ENCODE measurements at regions not wholly inside any gene's neighbourhood (a gene's known extent, or its start where the extent isn't known, plus 50 kb on each side); places are given as distances from the start of the nearest gene placed in this dataset.

DNA sequence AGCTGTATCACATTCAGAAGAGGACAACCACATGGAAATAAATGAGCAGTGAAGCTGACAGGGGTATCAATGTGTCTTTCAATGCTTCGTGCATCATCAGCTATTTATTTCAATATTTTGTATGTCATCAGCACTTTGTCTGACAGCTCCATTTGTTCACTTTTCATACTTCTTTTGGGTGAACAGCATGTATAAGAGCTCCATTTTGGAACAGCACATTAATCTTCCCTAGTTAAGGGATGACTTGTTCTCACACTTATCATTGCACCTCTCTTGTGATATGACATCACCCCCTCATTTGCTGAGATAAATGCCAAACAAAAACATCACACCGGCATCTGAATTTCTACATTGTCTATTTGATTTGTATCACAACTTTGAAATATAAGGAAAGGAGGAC lies 190.6 kb upstream of the SAMSN1 start:
- H3K4me1 ChIP-seq (ENCODE audit: control insufficient read depth in 3 of 3, insufficient read depth in 3 of 3, low read length in 3 of 3) = no peaks in the 10 kb centered on the region
- H3K4me3 ChIP-seq (ENCODE audit: low read length in 3 of 3) = no peak overlapping the region
- no peak overlapping the region for H3K9ac ChIP-seq (ENCODE audit: low read depth in 1 of 3, low read length in 3 of 3)
- no peak overlapping the region for H3K27ac ChIP-seq (ENCODE audit: low read depth, low read length)
- H3K36me3 ChIP-seq (ENCODE audit: control insufficient read depth in 3 of 3, insufficient read depth in 3 of 3, low read length in 3 of 3) = no peaks in the 10 kb centered on the region
- H3K9me3 ChIP-seq (ENCODE audit: control insufficient read depth in 3 of 3, low read length in 3 of 3) = no peaks in the 10 kb centered on the region
- H3K27me3 ChIP-seq (ENCODE audit: control insufficient read depth in 3 of 3, insufficient read depth in 3 of 3, low read length in 3 of 3) = no peaks in the 10 kb centered on the region

DNA sequence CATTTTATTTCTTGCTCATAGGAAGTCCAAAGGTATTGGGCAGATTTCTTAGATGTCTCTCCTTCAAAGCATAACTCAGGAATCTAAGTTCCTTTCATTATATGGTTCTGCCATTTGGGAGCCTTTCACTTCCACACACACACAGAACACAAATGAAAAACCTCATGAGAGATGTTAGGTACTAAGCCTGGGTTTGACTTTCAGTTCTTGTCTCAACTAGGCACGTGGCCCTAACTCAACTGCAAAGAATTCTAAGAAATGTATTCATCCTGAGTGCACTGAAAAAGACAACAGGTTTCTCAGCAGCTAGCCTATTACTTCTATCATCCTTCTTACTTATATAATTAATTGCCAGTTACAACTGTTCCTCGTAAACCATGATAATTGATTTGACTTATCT lies 190.0 kb upstream of the SAMSN1 start:
- H3K27ac ChIP-seq (ENCODE audit: low read depth, low read length) = no peak overlapping the region
- no peaks in the 10 kb centered on the region for H3K36me3 ChIP-seq (ENCODE audit: control insufficient read depth in 3 of 3, insufficient read depth in 3 of 3, low read length in 3 of 3)
- no peaks in the 10 kb centered on the region for H3K27me3 ChIP-seq (ENCODE audit: control insufficient read depth in 3 of 3, insufficient read depth in 3 of 3, low read length in 3 of 3)
- no peaks in the 10 kb centered on the region for H3K4me1 ChIP-seq (ENCODE audit: control insufficient read depth in 3 of 3, insufficient read depth in 3 of 3, low read length in 3 of 3)
- H3K9me3 ChIP-seq (ENCODE audit: control insufficient read depth in 3 of 3, low read length in 3 of 3) = no peaks in the 10 kb centered on the region
- no peak overlapping the region for H3K4me3 ChIP-seq (ENCODE audit: low read length in 3 of 3)
- no peak overlapping the region for H3K9ac ChIP-seq (ENCODE audit: low read depth in 1 of 3, low read length in 3 of 3)

DNA sequence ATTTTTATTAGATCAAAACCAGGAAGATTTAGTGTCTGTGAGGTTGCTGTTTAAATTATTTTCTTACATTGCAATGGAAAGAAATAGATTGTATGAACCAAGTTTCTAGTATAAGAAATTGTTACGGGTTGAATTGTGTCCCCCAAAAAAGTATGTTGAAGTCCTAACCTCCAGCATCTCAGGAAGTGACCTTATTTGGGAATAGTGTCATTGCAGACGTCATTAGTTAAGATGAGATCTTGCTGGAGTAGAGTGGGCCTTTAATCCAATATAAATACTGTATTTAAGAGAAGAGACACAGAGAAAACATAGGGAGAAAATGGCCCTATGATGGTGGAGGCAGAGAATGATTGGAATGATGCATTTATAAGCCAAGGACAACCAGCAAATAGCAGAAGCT lies 188.7 kb upstream of the SAMSN1 start:
- no peaks in the 10 kb centered on the region for H3K4me1 ChIP-seq (ENCODE audit: control insufficient read depth in 3 of 3, insufficient read depth in 3 of 3, low read length in 3 of 3)

DNA sequence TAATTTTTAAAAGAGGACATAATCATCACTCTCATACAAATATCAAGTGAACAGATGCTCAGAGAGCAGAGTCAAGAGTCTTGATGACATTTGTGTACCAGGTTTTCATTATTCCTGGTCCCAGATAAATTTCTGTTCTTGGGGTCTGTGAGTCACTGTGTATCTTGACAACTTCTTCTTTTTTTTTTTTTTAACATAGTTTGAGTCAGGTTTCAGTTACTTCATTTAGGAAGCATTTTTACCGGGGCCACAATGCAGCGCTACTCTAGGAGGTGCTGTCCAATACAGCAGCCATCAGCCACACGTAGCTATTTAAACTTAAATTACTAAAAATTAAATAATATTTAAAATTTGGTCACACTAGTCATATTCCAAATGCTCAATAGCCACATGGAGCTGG lies 188.1 kb upstream of the SAMSN1 start:
- H3K36me3 ChIP-seq (ENCODE audit: control insufficient read depth in 3 of 3, insufficient read depth in 3 of 3, low read length in 3 of 3) = no peaks in the 10 kb centered on the region
- H3K9me3 ChIP-seq (ENCODE audit: control insufficient read depth in 3 of 3, low read length in 3 of 3) = no peaks in the 10 kb centered on the region
- no peak overlapping the region for H3K4me3 ChIP-seq (ENCODE audit: low read length in 3 of 3)
- no peak overlapping the region for H3K27ac ChIP-seq (ENCODE audit: low read depth, low read length)
- no peaks in the 10 kb centered on the region for H3K4me1 ChIP-seq (ENCODE audit: control insufficient read depth in 3 of 3, insufficient read depth in 3 of 3, low read length in 3 of 3)
- H3K9ac ChIP-seq (ENCODE audit: low read depth in 1 of 3, low read length in 3 of 3) = no peak overlapping the region
- H3K27me3 ChIP-seq (ENCODE audit: control insufficient read depth in 3 of 3, insufficient read depth in 3 of 3, low read length in 3 of 3) = no peaks in the 10 kb centered on the region

More for the DNA sequence above, 188.7 kb upstream of the SAMSN1 start:
- no peaks in the 10 kb centered on the region for H3K9me3 ChIP-seq (ENCODE audit: control insufficient read depth in 3 of 3, low read length in 3 of 3)
- H3K4me3 ChIP-seq (ENCODE audit: low read length in 3 of 3) = no peak overlapping the region
- no peaks in the 10 kb centered on the region for H3K36me3 ChIP-seq (ENCODE audit: control insufficient read depth in 3 of 3, insufficient read depth in 3 of 3, low read length in 3 of 3)
- no peak overlapping the region for H3K27ac ChIP-seq (ENCODE audit: low read depth, low read length)
- no peak overlapping the region for H3K9ac ChIP-seq (ENCODE audit: low read depth in 1 of 3, low read length in 3 of 3)
- H3K27me3 ChIP-seq (ENCODE audit: control insufficient read depth in 3 of 3, insufficient read depth in 3 of 3, low read length in 3 of 3) = no peaks in the 10 kb centered on the region

DNA sequence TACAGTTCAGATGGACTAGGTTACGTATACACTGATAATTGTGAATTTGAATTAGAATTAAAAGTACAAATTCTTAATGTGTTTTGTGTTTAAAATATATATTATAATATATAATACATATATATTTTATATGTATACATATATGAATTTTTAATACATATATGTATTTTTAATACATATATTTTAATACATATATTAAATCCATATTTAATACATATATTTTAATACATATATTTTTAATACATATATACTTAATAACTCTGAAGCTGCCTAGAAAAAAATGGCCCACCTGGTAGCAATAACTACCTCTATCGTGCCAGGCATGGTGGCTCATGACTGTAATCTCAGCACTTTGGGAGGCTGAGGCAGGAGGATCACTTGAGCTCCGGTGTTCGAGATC lies 179.1 kb upstream of the SAMSN1 start:
- H3K36me3 ChIP-seq (ENCODE audit: control insufficient read depth in 3 of 3, insufficient read depth in 3 of 3, low read length in 3 of 3) = no peaks in the 10 kb centered on the region
- H3K4me1 ChIP-seq (ENCODE audit: control insufficient read depth in 3 of 3, insufficient read depth in 3 of 3, low read length in 3 of 3) = no peaks in the 10 kb centered on the region
- no peaks in the 10 kb centered on the region for H3K27me3 ChIP-seq (ENCODE audit: control insufficient read depth in 3 of 3, insufficient read depth in 3 of 3, low read length in 3 of 3)
- no peak overlapping the region for H3K27ac ChIP-seq (ENCODE audit: low read depth, low read length)
- no peak overlapping the region for H3K4me3 ChIP-seq (ENCODE audit: low read length in 3 of 3)
- no peaks in the 10 kb centered on the region for H3K9me3 ChIP-seq (ENCODE audit: control insufficient read depth in 3 of 3, low read length in 3 of 3)
- H3K9ac ChIP-seq (ENCODE audit: low read depth in 1 of 3, low read length in 3 of 3) = no peak overlapping the region

DNA sequence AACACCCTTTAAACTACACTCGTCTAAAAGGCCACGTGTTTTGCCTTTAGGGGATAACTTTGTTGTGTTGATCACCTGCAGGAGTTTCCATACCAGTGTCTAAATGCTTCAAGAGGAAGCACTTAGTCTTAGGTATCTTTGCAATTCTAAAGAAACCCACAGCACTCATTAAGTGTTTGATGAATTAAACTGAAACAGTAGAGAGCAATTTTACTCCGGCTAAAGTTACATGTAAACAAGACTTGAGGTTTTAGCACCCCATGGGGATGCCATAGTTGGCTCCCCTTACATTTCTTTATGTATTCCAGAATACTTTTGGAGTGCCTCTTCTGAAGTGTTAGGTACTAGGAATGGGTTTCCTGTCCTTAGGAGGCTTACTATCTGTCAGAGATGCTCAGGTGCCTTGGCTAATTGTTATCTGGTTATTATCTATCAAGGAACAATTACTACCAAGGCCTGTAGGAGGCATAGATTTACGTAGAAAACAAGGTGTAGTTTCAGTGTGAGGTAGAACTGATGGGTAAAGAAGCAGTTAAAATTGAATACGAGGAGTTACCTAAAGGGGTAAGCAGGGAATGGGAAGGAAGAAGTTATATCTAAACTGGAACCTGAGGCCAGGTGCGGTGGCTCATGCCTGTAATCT lies 176.8 kb upstream of the SAMSN1 start:
- Histone ChIP-seq H3K4me1 (ENCODE audit: control insufficient read depth in 3 of 3, insufficient read depth in 3 of 3, low read length in 3 of 3) (no peaks in the 10 kb centered on the region), H3K27ac (ENCODE audit: low read depth, low read length) (no peak overlapping the region), H3K36me3 (ENCODE audit: control insufficient read depth in 3 of 3, insufficient read depth in 3 of 3, low read length in 3 of 3) (no peaks in the 10 kb centered on the region), H3K9ac (ENCODE audit: low read depth in 1 of 3, low read length in 3 of 3) (no peak overlapping the region), H3K27me3 (ENCODE audit: control insufficient read depth in 3 of 3, insufficient read depth in 3 of 3, low read length in 3 of 3) (no peaks in the 10 kb centered on the region), H3K4me3 (ENCODE audit: low read length in 3 of 3) (no peak overlapping the region), H3K9me3 (ENCODE audit: control insufficient read depth in 3 of 3, low read length in 3 of 3) (no peaks in the 10 kb centered on the region)

DNA sequence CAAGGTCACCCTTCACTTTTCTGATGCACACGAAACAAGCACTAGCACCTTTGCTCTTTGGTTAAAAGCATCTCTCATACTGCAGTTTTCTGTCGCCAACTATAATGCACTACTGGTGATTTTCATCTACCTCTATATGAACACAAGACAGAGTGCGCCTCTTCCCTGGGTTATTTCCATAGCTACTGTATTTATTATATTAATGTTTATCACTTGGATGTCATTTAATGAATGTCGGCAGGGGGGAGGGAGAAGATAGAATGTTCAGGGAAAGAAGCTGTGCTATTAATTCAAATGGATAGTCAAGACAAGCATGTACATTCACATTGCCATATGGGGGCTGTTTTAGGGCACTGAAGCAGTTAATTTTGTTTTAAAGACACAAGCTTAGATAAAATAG lies 174.1 kb upstream of the SAMSN1 start:
- no peak overlapping the region for H3K27ac ChIP-seq (ENCODE audit: low read depth, low read length)
- H3K9ac ChIP-seq (ENCODE audit: low read depth in 1 of 3, low read length in 3 of 3) = no peak overlapping the region
- no peaks in the 10 kb centered on the region for H3K4me1 ChIP-seq (ENCODE audit: control insufficient read depth in 3 of 3, insufficient read depth in 3 of 3, low read length in 3 of 3)
- H3K36me3 ChIP-seq (ENCODE audit: control insufficient read depth in 3 of 3, insufficient read depth in 3 of 3, low read length in 3 of 3) = no peaks in the 10 kb centered on the region
- no peak overlapping the region for H3K4me3 ChIP-seq (ENCODE audit: low read length in 3 of 3)
- H3K9me3 ChIP-seq (ENCODE audit: control insufficient read depth in 3 of 3, low read length in 3 of 3) = no peaks in the 10 kb centered on the region
- H3K27me3 ChIP-seq (ENCODE audit: control insufficient read depth in 3 of 3, insufficient read depth in 3 of 3, low read length in 3 of 3) = no peaks in the 10 kb centered on the region

DNA sequence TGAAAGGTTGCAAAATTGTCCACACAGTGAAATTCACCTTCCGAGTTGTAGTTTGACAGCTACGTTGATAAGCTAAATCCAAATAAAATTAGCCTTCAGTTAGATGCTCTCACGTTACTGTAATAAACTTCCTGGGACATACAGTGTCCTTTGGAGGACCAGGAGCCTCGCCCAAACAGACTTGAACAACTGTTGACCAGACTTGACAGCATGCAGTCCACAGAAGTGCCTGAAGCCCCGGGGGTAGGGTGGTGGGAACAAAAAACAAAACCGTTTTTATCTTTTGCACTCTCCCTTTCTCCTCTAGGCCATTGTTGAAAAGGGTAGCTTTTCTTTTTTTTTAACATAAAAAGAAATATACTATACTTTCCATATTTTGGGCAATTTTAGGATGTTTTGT lies 172.8 kb upstream of the SAMSN1 start:
- Histone ChIP-seq H3K9ac (ENCODE audit: low read depth in 1 of 3, low read length in 3 of 3) (no peak overlapping the region), H3K4me1 (ENCODE audit: control insufficient read depth in 3 of 3, insufficient read depth in 3 of 3, low read length in 3 of 3) (no peaks in the 10 kb centered on the region), H3K36me3 (ENCODE audit: control insufficient read depth in 3 of 3, insufficient read depth in 3 of 3, low read length in 3 of 3) (no peaks in the 10 kb centered on the region), H3K4me3 (ENCODE audit: low read length in 3 of 3) (no peak overlapping the region), H3K27me3 (ENCODE audit: control insufficient read depth in 3 of 3, insufficient read depth in 3 of 3, low read length in 3 of 3) (no peaks in the 10 kb centered on the region), H3K27ac (ENCODE audit: low read depth, low read length) (no peak overlapping the region), H3K9me3 (ENCODE audit: control insufficient read depth in 3 of 3, low read length in 3 of 3) (no peaks in the 10 kb centered on the region)

DNA sequence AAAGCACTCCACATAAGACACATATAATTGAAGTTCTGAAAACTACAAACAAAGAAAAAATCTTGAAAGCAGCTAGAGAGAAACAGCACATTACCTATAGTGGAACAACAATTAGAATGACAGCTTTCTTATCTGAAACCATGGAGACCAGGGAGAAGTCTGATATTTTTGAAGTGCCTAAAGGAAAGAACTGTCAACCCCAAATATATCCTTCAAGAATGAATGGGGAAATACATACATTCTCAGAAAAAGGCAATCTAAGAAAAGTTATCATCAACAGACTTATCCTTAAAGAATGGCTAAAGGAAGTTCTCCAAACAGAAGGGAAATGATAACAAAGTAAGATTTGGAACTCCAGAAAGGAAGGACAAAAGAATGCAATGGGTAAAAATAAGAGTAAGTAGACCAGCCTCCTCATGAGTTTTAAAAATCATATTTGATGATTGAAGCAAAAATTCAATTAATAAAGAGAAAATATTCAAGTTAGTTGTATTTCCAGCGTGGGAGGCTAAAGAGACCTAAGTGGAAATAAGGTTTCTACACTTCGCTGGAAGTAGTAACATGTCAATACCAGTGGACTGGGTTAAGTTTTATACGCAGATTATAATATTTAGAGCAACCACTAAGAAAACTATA lies 170.8 kb upstream of the SAMSN1 start:
- Histone ChIP-seq H3K4me3 (ENCODE audit: low read length in 3 of 3) (no peak overlapping the region), H3K27ac (ENCODE audit: low read depth, low read length) (no peak overlapping the region), H3K9me3 (ENCODE audit: control insufficient read depth in 3 of 3, low read length in 3 of 3) (peaks cover 0 to 3% (median 0%) of the 10 kb centered on the region in 3 donors), H3K9ac (ENCODE audit: low read depth in 1 of 3, low read length in 3 of 3) (no peak overlapping the region), H3K27me3 (ENCODE audit: control insufficient read depth in 3 of 3, insufficient read depth in 3 of 3, low read length in 3 of 3) (no peaks in the 10 kb centered on the region), H3K4me1 (ENCODE audit: control insufficient read depth in 3 of 3, insufficient read depth in 3 of 3, low read length in 3 of 3) (no peaks in the 10 kb centered on the region), H3K36me3 (ENCODE audit: control insufficient read depth in 3 of 3, insufficient read depth in 3 of 3, low read length in 3 of 3) (no peaks in the 10 kb centered on the region)

DNA sequence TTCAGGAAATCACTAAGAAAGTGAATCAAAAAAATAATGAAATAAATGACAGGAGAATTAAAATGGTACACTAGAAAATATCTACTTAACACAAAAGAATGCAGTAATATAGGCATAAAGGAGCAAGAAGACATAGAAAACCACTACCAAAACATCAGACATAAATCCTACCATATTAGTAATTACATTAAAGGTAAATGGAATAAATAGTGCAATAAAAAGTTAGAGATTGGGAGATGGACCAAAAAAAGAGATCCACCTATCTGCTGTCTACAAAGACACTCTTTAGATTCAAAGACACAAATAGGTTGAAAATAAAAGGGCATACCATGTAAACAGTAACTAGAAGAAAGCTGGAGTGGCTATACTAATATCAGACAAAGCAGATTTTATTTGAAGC lies 167.0 kb upstream of the SAMSN1 start:
- H3K9ac ChIP-seq (ENCODE audit: low read depth in 1 of 3, low read length in 3 of 3) = no peak overlapping the region
- no peak overlapping the region for H3K4me3 ChIP-seq (ENCODE audit: low read length in 3 of 3)
- no peaks in the 10 kb centered on the region for H3K36me3 ChIP-seq (ENCODE audit: control insufficient read depth in 3 of 3, insufficient read depth in 3 of 3, low read length in 3 of 3)
- H3K27me3 ChIP-seq (ENCODE audit: control insufficient read depth in 3 of 3, insufficient read depth in 3 of 3, low read length in 3 of 3) = no peaks in the 10 kb centered on the region
- H3K4me1 ChIP-seq (ENCODE audit: control insufficient read depth in 3 of 3, insufficient read depth in 3 of 3, low read length in 3 of 3) = no peaks in the 10 kb centered on the region
- no peak overlapping the region for H3K27ac ChIP-seq (ENCODE audit: low read depth, low read length)
- peaks cover 0 to 3% (median 0%) of the 10 kb centered on the region in 3 donors for H3K9me3 ChIP-seq (ENCODE audit: control insufficient read depth in 3 of 3, low read length in 3 of 3)

Data from skeletal muscle tissue (tissue), 3 donors.